ENCODE measurements at regions not wholly inside any gene's neighbourhood (a gene's known extent, or its start where the extent isn't known, plus 50 kb on each side); places are given as distances from the start of the nearest gene placed in this dataset.

DNA sequence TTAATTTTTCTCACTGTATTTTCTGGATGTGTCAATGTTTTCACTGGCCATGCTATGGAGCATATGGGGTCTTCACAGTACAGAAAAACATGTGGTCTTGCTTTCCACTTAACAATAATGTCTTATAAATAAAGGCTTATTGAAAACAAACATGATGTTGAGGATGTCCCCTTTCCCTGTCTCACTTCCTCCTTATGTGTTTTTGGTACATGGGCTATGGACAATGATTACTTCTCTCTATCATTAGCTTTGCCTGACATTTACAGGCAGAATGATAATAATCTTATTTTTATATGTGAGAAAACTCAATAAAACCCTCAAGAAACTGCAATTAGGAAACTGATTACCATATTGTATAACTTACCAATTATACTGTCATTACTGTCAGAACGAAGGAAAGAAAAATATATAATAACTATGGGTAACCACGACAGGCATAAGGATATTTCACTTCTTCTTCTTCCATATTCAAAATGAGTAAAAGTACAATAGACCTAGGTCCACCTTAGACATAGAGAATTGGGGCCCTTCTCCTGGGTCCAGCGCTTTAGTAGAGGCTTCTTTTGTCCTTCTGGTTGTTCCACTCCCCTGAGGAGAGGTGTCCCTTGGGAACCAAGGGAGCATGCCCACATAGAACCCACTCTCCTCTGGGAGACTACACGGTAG lies 375.0 kb downstream of the MAN2A1 start:
- DNase-seq: no peak
- no peak overlapping the region for H3K56ac ChIP-seq (ENCODE audit: insufficient read length, low read depth, low read length)
- H3K4ac ChIP-seq (ENCODE audit: low read depth, low read length): no peak overlapping the region
- no peak overlapping the region for H2AK5ac ChIP-seq (ENCODE audit: insufficient read length, low read length)
- H3K18ac ChIP-seq (ENCODE audit: insufficient read length, low read depth, low read length): no peak overlapping the region
- no peak overlapping the region for H4K91ac ChIP-seq (ENCODE audit: insufficient read length, low read depth, low read length)
- H3K9me3 ChIP-seq (ENCODE audit: control insufficient read depth, low read depth, low read length): no peaks in the 10 kb centered on the region
- H2BK20ac ChIP-seq (ENCODE audit: low read depth, low read length, poor library complexity, severe bottlenecking): no peak overlapping the region
- H3K9me3 Mint-ChIP-seq: peaks cover 0 to 6% of the 10 kb centered on the region in 2 experiments; a peak in 4 of 5 replicates
- no peak overlapping the region for H2BK15ac ChIP-seq (ENCODE audit: low read depth, low read length)
- no peak overlapping the region for H2BK5ac ChIP-seq (ENCODE audit: insufficient read length, low read length)
- H3K27me3 ChIP-seq (ENCODE audit: insufficient read depth, low read length): no peaks in the 10 kb centered on the region
- no peaks in the 10 kb centered on the region for H3K4me1 Mint-ChIP-seq
- no peak overlapping the region for H3K27ac ChIP-seq (ENCODE audit: insufficient read length, low read depth, low read length)
- H2AFZ ChIP-seq (ENCODE audit: low read length): no peak overlapping the region
- H3K27ac Mint-ChIP-seq: no peak overlapping the region
- no peaks in the 10 kb centered on the region for H3K79me1 ChIP-seq (ENCODE audit: insufficient read depth, low read depth, low read length, poor library complexity, severe bottlenecking)
- no peak overlapping the region for H3K4me3 Mint-ChIP-seq
- no peaks in the 10 kb centered on the region; the same call in 1 of the 2 replicates for H3K27me3 Mint-ChIP-seq (ENCODE audit: low read depth)
- WGBS (ENCODE audit: extremely low coverage, insufficient read length, low lambda C conversion rate): no CpG with 5 or more reads among the region's 4 CpGs
- H4K20me1 ChIP-seq (ENCODE audit: control insufficient read depth, insufficient read depth, insufficient read length): no peaks in the 10 kb centered on the region
- H3K79me2 ChIP-seq (ENCODE audit: insufficient read depth, low read length): no peaks in the 10 kb centered on the region
- H3K4me1 ChIP-seq (ENCODE audit: insufficient read depth, low read length): no peaks in the 10 kb centered on the region
- H3K36me3 Mint-ChIP-seq (ENCODE audit: insufficient read depth in 1 of 3, low read depth in 3 of 3): no peaks in the 10 kb centered on the region; a peak in 1 of 7 replicates
- H3K14ac ChIP-seq (ENCODE audit: insufficient read depth, low read length): no peak overlapping the region
- H4K5ac ChIP-seq (ENCODE audit: insufficient read length, low read depth, low read length): no peak overlapping the region
- no peak overlapping the region for H2BK120ac ChIP-seq (ENCODE audit: low read depth, low read length, poor library complexity, severe bottlenecking)
- H3K9ac ChIP-seq (ENCODE audit: extremely low read depth, insufficient read length, low read length): no peak overlapping the region
- no peak overlapping the region for H3K4me2 ChIP-seq (ENCODE audit: insufficient read depth, insufficient read length, low read length)
- no peak overlapping the region for H3K23ac ChIP-seq (ENCODE audit: insufficient read length, low read depth, low read length)
- TF ChIP-seq, protein P1, sequence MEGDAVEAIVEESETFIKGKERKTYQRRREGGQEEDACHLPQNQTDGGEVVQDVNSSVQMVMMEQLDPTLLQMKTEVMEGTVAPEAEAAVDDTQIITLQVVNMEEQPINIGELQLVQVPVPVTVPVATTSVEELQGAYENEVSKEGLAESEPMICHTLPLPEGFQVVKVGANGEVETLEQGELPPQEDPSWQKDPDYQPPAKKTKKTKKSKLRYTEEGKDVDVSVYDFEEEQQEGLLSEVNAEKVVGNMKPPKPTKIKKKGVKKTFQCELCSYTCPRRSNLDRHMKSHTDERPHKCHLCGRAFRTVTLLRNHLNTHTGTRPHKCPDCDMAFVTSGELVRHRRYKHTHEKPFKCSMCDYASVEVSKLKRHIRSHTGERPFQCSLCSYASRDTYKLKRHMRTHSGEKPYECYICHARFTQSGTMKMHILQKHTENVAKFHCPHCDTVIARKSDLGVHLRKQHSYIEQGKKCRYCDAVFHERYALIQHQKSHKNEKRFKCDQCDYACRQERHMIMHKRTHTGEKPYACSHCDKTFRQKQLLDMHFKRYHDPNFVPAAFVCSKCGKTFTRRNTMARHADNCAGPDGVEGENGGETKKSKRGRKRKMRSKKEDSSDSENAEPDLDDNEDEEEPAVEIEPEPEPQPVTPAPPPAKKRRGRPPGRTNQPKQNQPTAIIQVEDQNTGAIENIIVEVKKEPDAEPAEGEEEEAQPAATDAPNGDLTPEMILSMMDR (conservative IDR thresholded peaks at IDR 0.05): no peak
- no peaks in the 10 kb centered on the region for H3K23me2 ChIP-seq (ENCODE audit: insufficient read length, low read depth, low read length, poor library complexity, severe bottlenecking)
- no peak overlapping the region for H3T11ph ChIP-seq (ENCODE audit: low read length)
- H4K8ac ChIP-seq (replicated peaks; ENCODE audit: insufficient read length, low read depth, low read length): no peak overlapping the region
- no peak overlapping the region for H2BK12ac ChIP-seq (ENCODE audit: insufficient read length, low read depth, low read length)

Measured in H9 (cell line).